ENCODE measurements at regions not wholly inside any gene's neighbourhood (a gene's known extent, or its start where the extent isn't known, plus 50 kb on each side); places are given as distances from the start of the nearest gene placed in this dataset.

- DNase-seq (ENCODE audit: low read depth) = no peak
- in situ Hi-C loops (cut with HindIII; ENCODE audit: low sequenced_read_pairs) = no loop called here
- no peak for TF ChIP-seq CTCF (IDR thresholded peaks at IDR 0.05; ENCODE audit: low read depth, low read length, missing control alignments)
- no peak overlapping the region for H3K4me3 ChIP-seq (ENCODE audit: low read depth, low read length)
These were observed 902.4 kb downstream of the TBC1D32 start for GRCh38 chr6:120431841-120432240.

GRCh38 chr6:120411394-120411793 lies 922.9 kb downstream of the TBC1D32 start:
- no peak for DNase-seq (ENCODE audit: low read depth)
- no peak overlapping the region for H3K4me3 ChIP-seq (ENCODE audit: low read depth, low read length)
- in situ Hi-C loops (cut with HindIII; ENCODE audit: low sequenced_read_pairs) = no loop called here
- no peak for TF ChIP-seq CTCF (IDR thresholded peaks at IDR 0.05; ENCODE audit: low read depth, low read length, missing control alignments)

GRCh38 chr6:120410586-120410985 lies 923.7 kb downstream of the TBC1D32 start:
- TF ChIP-seq CTCF (IDR thresholded peaks at IDR 0.05; ENCODE audit: low read depth, low read length, missing control alignments) = no peak
- DNase-seq (ENCODE audit: low read depth) = no peak
- in situ Hi-C loops (cut with HindIII; ENCODE audit: low sequenced_read_pairs) = no loop called here
- H3K4me3 ChIP-seq (ENCODE audit: low read depth, low read length) = no peak overlapping the region

GRCh38 chr6:120407696-120408095 lies 926.6 kb downstream of the TBC1D32 start:
- in situ Hi-C loops (cut with HindIII; ENCODE audit: low sequenced_read_pairs) = no loop called here
- H3K4me3 ChIP-seq (ENCODE audit: low read depth, low read length) = no peak overlapping the region
- no peak for TF ChIP-seq CTCF (IDR thresholded peaks at IDR 0.05; ENCODE audit: low read depth, low read length, missing control alignments)
- no peak for DNase-seq (ENCODE audit: low read depth)

- TF ChIP-seq CTCF (IDR thresholded peaks at IDR 0.05; ENCODE audit: low read depth, low read length, missing control alignments) = peak; percentile 34
- no peak overlapping the region for H3K4me3 ChIP-seq (ENCODE audit: low read depth, low read length)
- in situ Hi-C loops (cut with HindIII; ENCODE audit: low sequenced_read_pairs) = no loop called here
- DNase-seq (ENCODE audit: low read depth) = no peak
These were observed 928.3 kb downstream of the TBC1D32 start for GRCh38 chr6:120405947-120406346.

GRCh38 chr6:120395784-120396183 lies 938.5 kb downstream of the TBC1D32 start:
- no peak for DNase-seq (ENCODE audit: low read depth)
- no peak overlapping the region for H3K4me3 ChIP-seq (ENCODE audit: low read depth, low read length)
- in situ Hi-C loops (cut with HindIII; ENCODE audit: low sequenced_read_pairs) = no loop called here
- no peak for TF ChIP-seq CTCF (IDR thresholded peaks at IDR 0.05; ENCODE audit: low read depth, low read length, missing control alignments)

GRCh38 chr6:120395330-120395729 lies 939.0 kb downstream of the TBC1D32 start:
- in situ Hi-C loops (cut with HindIII; ENCODE audit: low sequenced_read_pairs) = no loop called here
- H3K4me3 ChIP-seq (ENCODE audit: low read depth, low read length) = no peak overlapping the region
- TF ChIP-seq CTCF (IDR thresholded peaks at IDR 0.05; ENCODE audit: low read depth, low read length, missing control alignments) = no peak
- no peak for DNase-seq (ENCODE audit: low read depth)
